ENCODE measurements at regions not wholly inside any gene's neighbourhood (a gene's known extent, or its start where the extent isn't known, plus 50 kb on each side); places are given as distances from the start of the nearest gene placed in this dataset.
"Not testable (repeated sequence)": the region's sequence is repeated elsewhere in the genome, so short reads cannot be mapped to it uniquely, and the experiment has no call there.

GRCh38 chr9:67288117-67288735, 295.9 kb upstream of the SPATA31A3 start:
- WGBS, 2 experiments (ENCODE audit: insufficient coverage in 2 of 2) = no CpG with 5 or more reads among the region's 46 CpGs
- H3K27ac ChIP-seq (ENCODE audit: low read depth, low read length, severe bottlenecking); H3K36me3 ChIP-seq (ENCODE audit: control insufficient read depth, insufficient read depth, low read length); H3K4me3 ChIP-seq (ENCODE audit: extremely low read depth, insufficient read depth, low read length, poor library complexity, severe bottlenecking); H3K9me3 ChIP-seq (ENCODE audit: control insufficient read depth, low read length); H3K4me1 ChIP-seq (ENCODE audit: control insufficient read depth, insufficient read depth, low read length, poor library complexity, severe bottlenecking): not testable (repeated sequence)

- H3K27ac ChIP-seq (ENCODE audit: low read depth, low read length, severe bottlenecking); H3K4me3 ChIP-seq (ENCODE audit: extremely low read depth, insufficient read depth, low read length, poor library complexity, severe bottlenecking); H3K36me3 ChIP-seq (ENCODE audit: control insufficient read depth, insufficient read depth, low read length); H3K9me3 ChIP-seq (ENCODE audit: control insufficient read depth, low read length); H3K4me1 ChIP-seq (ENCODE audit: control insufficient read depth, insufficient read depth, low read length, poor library complexity, severe bottlenecking): not testable (repeated sequence)
- WGBS, 2 experiments (ENCODE audit: insufficient coverage in 2 of 2) = no CpG with 5 or more reads among the region's 6 CpGs
These were observed 291.9 kb upstream of the SPATA31A3 start for GRCh38 chr9:67284299-67284698.

DNA sequence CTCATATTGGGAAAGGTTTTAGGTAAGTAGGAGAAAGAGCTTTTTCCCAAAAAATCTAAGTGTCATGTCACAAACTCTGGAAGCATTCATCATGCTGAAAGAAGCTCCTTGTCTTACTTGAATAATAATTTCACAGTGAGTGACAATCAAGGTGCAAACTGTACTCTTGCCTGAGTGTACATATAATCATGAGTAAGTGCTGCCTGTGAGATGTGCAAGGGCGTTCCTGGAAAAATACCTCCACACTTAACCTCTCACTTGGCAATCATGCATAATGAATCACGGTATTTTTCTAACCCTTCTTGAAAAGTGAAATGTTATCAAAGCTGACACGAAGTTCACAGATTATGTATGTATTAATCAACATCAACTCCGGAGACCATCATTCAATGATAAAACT, 289.2 kb upstream of the SPATA31A3 start:
- H3K9me3 ChIP-seq (ENCODE audit: control insufficient read depth, low read length); H3K4me3 ChIP-seq (ENCODE audit: extremely low read depth, insufficient read depth, low read length, poor library complexity, severe bottlenecking); H3K4me1 ChIP-seq (ENCODE audit: control insufficient read depth, insufficient read depth, low read length, poor library complexity, severe bottlenecking); H3K36me3 ChIP-seq (ENCODE audit: control insufficient read depth, insufficient read depth, low read length); H3K27ac ChIP-seq (ENCODE audit: low read depth, low read length, severe bottlenecking): not testable (repeated sequence)
- WGBS, 2 experiments (ENCODE audit: insufficient coverage in 2 of 2) = no CpG with 5 or more reads among the region's 4 CpGs

GRCh38 chr9:67269692-67270091, 277.3 kb upstream of the SPATA31A3 start:
- no CpG with 5 or more reads among the region's 1 CpG for WGBS, 2 experiments (ENCODE audit: insufficient coverage in 2 of 2)
- not testable (repeated sequence) for H3K36me3 ChIP-seq (ENCODE audit: control insufficient read depth, insufficient read depth, low read length); H3K9me3 ChIP-seq (ENCODE audit: control insufficient read depth, low read length); H3K4me3 ChIP-seq (ENCODE audit: extremely low read depth, insufficient read depth, low read length, poor library complexity, severe bottlenecking); H3K27ac ChIP-seq (ENCODE audit: low read depth, low read length, severe bottlenecking); H3K4me1 ChIP-seq (ENCODE audit: control insufficient read depth, insufficient read depth, low read length, poor library complexity, severe bottlenecking)

DNA sequence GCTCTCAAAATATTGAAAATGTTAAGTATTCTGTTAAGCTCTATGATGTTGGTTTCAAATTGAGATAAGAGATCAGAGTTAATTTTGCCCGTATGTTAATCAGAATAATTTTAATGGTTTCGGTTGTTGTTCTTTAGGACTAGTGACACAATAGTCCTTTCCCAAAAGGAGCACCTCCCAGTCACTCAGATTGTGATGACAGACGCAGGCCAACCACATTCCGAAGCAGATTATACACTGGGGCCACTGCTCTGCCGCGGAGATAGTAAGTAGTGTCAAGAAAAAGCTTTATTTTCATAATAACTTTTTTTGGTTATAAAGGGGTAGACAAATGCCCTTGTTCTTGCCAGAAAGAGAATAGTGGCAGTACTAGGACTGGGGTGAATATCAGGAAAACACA, 265.5 kb upstream of the SPATA31A3 start:
- no CpG with 5 or more reads among the region's 6 CpGs for WGBS, 2 experiments (ENCODE audit: insufficient coverage in 2 of 2)
- H3K27ac ChIP-seq (ENCODE audit: low read depth, low read length, severe bottlenecking); H3K36me3 ChIP-seq (ENCODE audit: control insufficient read depth, insufficient read depth, low read length); H3K4me1 ChIP-seq (ENCODE audit: control insufficient read depth, insufficient read depth, low read length, poor library complexity, severe bottlenecking); H3K4me3 ChIP-seq (ENCODE audit: extremely low read depth, insufficient read depth, low read length, poor library complexity, severe bottlenecking); H3K9me3 ChIP-seq (ENCODE audit: control insufficient read depth, low read length): not testable (repeated sequence)

GRCh38 chr9:67248967-67249366, 256.6 kb upstream of the SPATA31A3 start:
- not testable (repeated sequence) for H3K27ac ChIP-seq (ENCODE audit: low read depth, low read length, severe bottlenecking); H3K4me1 ChIP-seq (ENCODE audit: control insufficient read depth, insufficient read depth, low read length, poor library complexity, severe bottlenecking); H3K36me3 ChIP-seq (ENCODE audit: control insufficient read depth, insufficient read depth, low read length); H3K9me3 ChIP-seq (ENCODE audit: control insufficient read depth, low read length); H3K4me3 ChIP-seq (ENCODE audit: extremely low read depth, insufficient read depth, low read length, poor library complexity, severe bottlenecking)
- WGBS, 2 experiments (ENCODE audit: insufficient coverage in 2 of 2) = no CpG with 5 or more reads among the region's 1 CpG

DNA sequence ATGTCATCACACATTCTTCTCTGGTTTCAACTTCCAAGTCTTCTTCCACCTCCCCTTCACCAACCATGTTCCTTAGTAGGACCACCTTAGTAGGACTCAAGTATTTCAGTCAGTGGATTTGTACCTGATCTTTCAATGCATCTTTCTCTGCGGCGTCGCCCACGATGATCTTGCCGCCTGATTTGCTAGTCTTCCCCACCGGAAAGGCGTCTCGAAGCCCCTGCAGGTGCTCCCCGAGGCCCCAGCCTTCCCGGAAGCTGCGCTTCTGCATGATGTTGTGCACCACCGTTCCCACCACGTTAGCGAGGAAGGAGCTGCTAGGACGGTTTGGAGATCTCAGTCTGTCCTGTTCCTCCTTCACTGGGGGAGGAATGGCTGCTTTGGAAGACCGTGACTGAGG, 219.7 kb upstream of the SPATA31A3 start:
- not testable (repeated sequence) for H3K27ac ChIP-seq (ENCODE audit: low read depth, low read length, severe bottlenecking); H3K4me3 ChIP-seq (ENCODE audit: extremely low read depth, insufficient read depth, low read length, poor library complexity, severe bottlenecking); H3K36me3 ChIP-seq (ENCODE audit: control insufficient read depth, insufficient read depth, low read length); H3K4me1 ChIP-seq (ENCODE audit: control insufficient read depth, insufficient read depth, low read length, poor library complexity, severe bottlenecking); H3K9me3 ChIP-seq (ENCODE audit: control insufficient read depth, low read length)
- WGBS, 2 experiments (ENCODE audit: insufficient coverage in 2 of 2) = 90 to 96% methylated on average over 6 to 8 of the region's 16 CpGs

DNA sequence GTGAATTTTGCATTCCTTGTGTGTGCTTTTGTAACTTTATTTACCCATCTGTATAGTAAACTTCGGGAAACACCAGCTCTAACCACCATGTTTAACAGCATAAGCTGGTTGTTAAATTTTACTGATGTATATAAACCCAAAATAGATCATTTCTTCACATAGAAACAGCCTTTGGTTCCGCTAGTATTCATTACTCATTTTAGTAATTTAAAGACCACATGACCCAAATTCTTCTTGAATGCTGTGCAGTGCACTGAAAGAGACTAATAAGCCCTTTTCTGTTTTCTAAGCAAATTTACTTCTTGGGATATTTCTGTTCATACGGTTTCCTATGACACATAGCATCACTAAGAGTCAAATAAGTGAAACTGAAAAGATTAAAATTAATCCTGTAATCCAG, 218.5 kb upstream of the SPATA31A3 start:
- not testable (repeated sequence) for H3K4me3 ChIP-seq (ENCODE audit: extremely low read depth, insufficient read depth, low read length, poor library complexity, severe bottlenecking); H3K4me1 ChIP-seq (ENCODE audit: control insufficient read depth, insufficient read depth, low read length, poor library complexity, severe bottlenecking); H3K27ac ChIP-seq (ENCODE audit: low read depth, low read length, severe bottlenecking); H3K36me3 ChIP-seq (ENCODE audit: control insufficient read depth, insufficient read depth, low read length); H3K9me3 ChIP-seq (ENCODE audit: control insufficient read depth, low read length)
- WGBS, 2 experiments (ENCODE audit: insufficient coverage in 2 of 2) = no CpG with 5 or more reads among the region's 3 CpGs

GRCh38 chr9:67208831-67209437, 216.6 kb upstream of the SPATA31A3 start:
- H3K36me3 ChIP-seq (ENCODE audit: control insufficient read depth, insufficient read depth, low read length); H3K9me3 ChIP-seq (ENCODE audit: control insufficient read depth, low read length); H3K27ac ChIP-seq (ENCODE audit: low read depth, low read length, severe bottlenecking); H3K4me3 ChIP-seq (ENCODE audit: extremely low read depth, insufficient read depth, low read length, poor library complexity, severe bottlenecking); H3K4me1 ChIP-seq (ENCODE audit: control insufficient read depth, insufficient read depth, low read length, poor library complexity, severe bottlenecking): not testable (repeated sequence)
- no CpG with 5 or more reads among the region's 6 CpGs for WGBS, 2 experiments (ENCODE audit: insufficient coverage in 2 of 2)

GRCh38 chr9:67196135-67196534, 203.8 kb upstream of the SPATA31A3 start:
- not testable (repeated sequence) for H3K36me3 ChIP-seq (ENCODE audit: control insufficient read depth, insufficient read depth, low read length); H3K27ac ChIP-seq (ENCODE audit: low read depth, low read length, severe bottlenecking); H3K4me1 ChIP-seq (ENCODE audit: control insufficient read depth, insufficient read depth, low read length, poor library complexity, severe bottlenecking); H3K9me3 ChIP-seq (ENCODE audit: control insufficient read depth, low read length); H3K4me3 ChIP-seq (ENCODE audit: extremely low read depth, insufficient read depth, low read length, poor library complexity, severe bottlenecking)
- WGBS, 2 experiments (ENCODE audit: insufficient coverage in 2 of 2) = no CpG with 5 or more reads among the region's 7 CpGs

DNA sequence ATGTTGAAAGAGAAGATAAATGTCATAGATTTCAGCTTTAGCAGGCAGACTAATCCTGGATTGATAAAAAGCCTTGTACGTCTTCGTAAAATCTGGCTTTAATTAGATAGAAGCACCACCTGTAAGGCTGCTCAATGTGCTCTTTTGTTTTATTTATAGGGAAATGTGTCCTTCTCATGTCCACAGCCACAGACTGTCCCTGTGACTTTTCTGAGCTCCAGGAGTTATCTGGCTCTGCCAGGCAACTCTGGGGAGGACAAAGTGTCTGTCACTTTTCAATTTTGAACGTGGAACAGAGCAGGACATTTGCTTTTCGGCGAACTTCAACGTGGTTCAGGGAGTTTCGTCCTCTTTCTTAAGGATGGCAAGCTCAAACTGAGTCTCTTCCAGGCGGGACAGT, 203.0 kb upstream of the SPATA31A3 start:
- not testable (repeated sequence) for H3K9me3 ChIP-seq (ENCODE audit: control insufficient read depth, low read length); H3K27ac ChIP-seq (ENCODE audit: low read depth, low read length, severe bottlenecking); H3K36me3 ChIP-seq (ENCODE audit: control insufficient read depth, insufficient read depth, low read length); H3K4me1 ChIP-seq (ENCODE audit: control insufficient read depth, insufficient read depth, low read length, poor library complexity, severe bottlenecking); H3K4me3 ChIP-seq (ENCODE audit: extremely low read depth, insufficient read depth, low read length, poor library complexity, severe bottlenecking)
- no CpG with 5 or more reads among the region's 8 CpGs for WGBS, 2 experiments (ENCODE audit: insufficient coverage in 2 of 2)
